Activated CD8-positive, alpha-beta T cell treated with anti-CD3 and anti-CD28 coated beads for 36 hours (primary cell): ENCODE measurements at regions not wholly inside any gene's neighbourhood (a gene's known extent, or its start where the extent isn't known, plus 50 kb on each side); places are given as distances from the start of the nearest gene placed in this dataset.

Experiments used
- ATAC-seq: fragments of 200-7000 bp; cut with Tn5 transposase; one replicate; pipeline ENCODE4 v1.10.0; 2021; ENCODE audit warnings: mild to moderate bottlenecking, moderate library complexity
- CTCF ChIA-PET: fragments of 350-600 bp; sonication (Branson Sonifier 250); formaldehyde crosslinking; loops from one replicate; lab custom pipeline; 2021; ENCODE audit warnings: antibody characterized with exemption; lab: Charles Lee
- POLR2A ChIA-PET: fragments of 350-600 bp; sonication (Branson Sonifier 250); formaldehyde crosslinking; loops from one replicate; lab custom pipeline; 2021; ENCODE audit warnings: antibody characterized with exemption; lab: Charles Lee
- DNase-seq: peaks from one replicate; pipeline ENCODE4 v3.0.0-alpha.2; 2020
- H3K27ac Mint-ChIP-seq: one replicate; pipeline ENCODE4 v1.8.0; 2021; ENCODE audit warnings: mild to moderate bottlenecking, mixed read lengths
- H3K27me3 Mint-ChIP-seq: one replicate; pipeline ENCODE4 v1.8.0; 2021; ENCODE audit warnings: mixed read lengths
- H3K36me3 Mint-ChIP-seq: one replicate; pipeline ENCODE4 v1.8.0; 2021; ENCODE audit warnings: low read depth, mixed read lengths
- H3K4me1 Mint-ChIP-seq: one replicate; pipeline ENCODE4 v1.8.0; 2021; ENCODE audit warnings: low read depth, mixed read lengths
- H3K4me3 Mint-ChIP-seq: one replicate; pipeline ENCODE4 v1.8.0; 2021; ENCODE audit warnings: mild to moderate bottlenecking, moderate library complexity, mixed read lengths
- H3K9me3 Mint-ChIP-seq: one replicate; pipeline ENCODE4 v1.8.0; 2021; ENCODE audit warnings: mixed read lengths
- CTCF ChIP-seq: fragments of 200-600 bp; IDR thresholded peaks from one replicate; pipeline ENCODE4 v1.8.0; 2022; ENCODE audit warnings: antibody characterized with exemption, mild to moderate bottlenecking
- intact Hi-C: fragments of 100-400 bp; cut with micrococcal nuclease; formaldehyde crosslinking; loops from one replicate; pipeline ENCODE4 v1.10.0; 2022

- peaks cover 3% of the 10 kb centered on the region for H3K27me3 Mint-ChIP-seq
These were observed 188.9 kb downstream of the NDUFA10 start for GRCh38 chr2:239836021-239836765.

GRCh38 chr2:239835056-239835455 is 190.1 kb downstream of the NDUFA10 start:
- DNase-seq (no peak), ATAC-seq (no peak)
- H3K36me3 Mint-ChIP-seq = no peaks in the 10 kb centered on the region
- no peak overlapping the region for H3K27ac Mint-ChIP-seq
- no peak for TF ChIP-seq CTCF
- POLR2A ChIA-PET = no interaction called here
- intact Hi-C loops = no loop called here
- no peaks in the 10 kb centered on the region for H3K4me1 Mint-ChIP-seq
- no peak overlapping the region for H3K4me3 Mint-ChIP-seq
- CTCF ChIA-PET = no interaction called here
- no peaks in the 10 kb centered on the region for H3K27me3 Mint-ChIP-seq
- H3K9me3 Mint-ChIP-seq = no peaks in the 10 kb centered on the region

More at GRCh38 chr2:239836021-239836765, 188.9 kb downstream of the NDUFA10 start:
- Mint-ChIP-seq H3K9me3 (no peaks in the 10 kb centered on the region), H3K4me1 (no peaks in the 10 kb centered on the region), H3K4me3 (no peak overlapping the region), H3K27ac (no peak overlapping the region), H3K36me3 (no peaks in the 10 kb centered on the region)
- ChIA-PET POLR2A (no interaction called here), CTCF (no interaction called here)
- intact Hi-C loops = no loop called here
- TF ChIP-seq CTCF = no peak
- no peak for ATAC-seq
- DNase-seq = no peak

- Mint-ChIP-seq H3K36me3 (no peaks in the 10 kb centered on the region), H3K27ac (no peak overlapping the region), H3K4me1 (no peaks in the 10 kb centered on the region), H3K9me3 (no peaks in the 10 kb centered on the region), H3K4me3 (no peak overlapping the region), H3K27me3 (no peaks in the 10 kb centered on the region)
- TF ChIP-seq CTCF = no peak
- DNase-seq (no peak), ATAC-seq (no peak)
- ChIA-PET CTCF (no interaction called here), POLR2A (interaction anchor here (0.6 kb wide), 1 partner anchor 37 kb away, joined by 4 read pairs; no protein-coding TSS in a partner anchor)
- intact Hi-C loops = no loop called here
These were observed 191.0 kb downstream of the NDUFA10 start for GRCh38 chr2:239834143-239834542.

- Mint-ChIP-seq H3K4me3 (no peak overlapping the region), H3K27ac (no peak overlapping the region), H3K27me3 (no peaks in the 10 kb centered on the region), H3K9me3 (no peaks in the 10 kb centered on the region), H3K4me1 (no peaks in the 10 kb centered on the region), H3K36me3 (no peaks in the 10 kb centered on the region)
- no peak for DNase-seq
- TF ChIP-seq CTCF = no peak
- no peak for ATAC-seq
- ChIA-PET POLR2A (interaction anchor here (0.6 kb wide), 1 partner anchor 36 kb away, joined by 4 read pairs; no protein-coding TSS in a partner anchor), CTCF (no interaction called here)
- intact Hi-C loops = no loop called here
These were observed 191.7 kb downstream of the NDUFA10 start for GRCh38 chr2:239833269-239834109.
